Right atrium auricular region (tissue), 2 donors: ENCODE measurements at regions not wholly inside any gene's neighbourhood (a gene's known extent, or its start where the extent isn't known, plus 50 kb on each side); places are given as distances from the start of the nearest gene placed in this dataset.

Experiments
- DNase-seq: peaks from one replicate; pipeline ENCODE4 v3.0.0-alpha.2; 2019; ENCODE audit warnings: low spot score
- H3K27ac ChIP-seq, 2 donors: fragments of 200-600 bp; sonication (generic); 1 replicate in 1 of 2; 2 replicates in 1 of 2; pipeline ENCODE4 v1.5.1; 2016 to 2019
- H3K27me3 ChIP-seq, 2 donors: fragments of 200-600 bp; sonication (generic); one replicate each; pipeline versions ENCODE4 v1.5.1 to v1.6.0; 2017 to 2019
- H3K36me3 ChIP-seq: fragments of 200-600 bp; sonication (generic); one replicate; pipeline ENCODE4 v1.5.1; 2016
- H3K4me1 ChIP-seq, 2 donors: fragments of 200-600 bp; sonication (generic); one replicate each; pipeline versions ENCODE4 v1.5.1 to v1.6.0; 2017 to 2019
- H3K4me3 ChIP-seq, 2 donors: fragments of 200-600 bp; sonication (generic); 1 replicate in 1 of 2; 2 replicates in 1 of 2; pipeline ENCODE4 v1.5.1; 2017 to 2019; ENCODE audit warnings: mild to moderate bottlenecking in 1 of 2, moderate library complexity in 1 of 2
- H3K9me3 ChIP-seq, 2 donors: fragments of 200-600 bp; sonication (generic); one replicate each; pipeline ENCODE4 v1.5.1; 2019
- CTCF ChIP-seq, 2 donors: fragments of 200-600 bp; sonication (generic); IDR thresholded peaks; one replicate each; pipeline ENCODE4 v1.5.1; 2019; ENCODE audit warnings: antibody characterized with exemption in 2 of 2

- Histone ChIP-seq H3K4me3 (no peak overlapping the region), H3K27me3 (no peaks in the 10 kb centered on the region), H3K4me1 (no peaks in the 10 kb centered on the region), H3K27ac (no peak overlapping the region), H3K9me3 (no peaks in the 10 kb centered on the region), H3K36me3 (no peaks in the 10 kb centered on the region)
- DNase-seq: no peak
- TF ChIP-seq CTCF (IDR thresholded peaks at IDR 0.05): no peak
These were observed 92.7 kb downstream of the C12orf75 start for GRCh38 chr12:105423237-105423636.

DNA sequence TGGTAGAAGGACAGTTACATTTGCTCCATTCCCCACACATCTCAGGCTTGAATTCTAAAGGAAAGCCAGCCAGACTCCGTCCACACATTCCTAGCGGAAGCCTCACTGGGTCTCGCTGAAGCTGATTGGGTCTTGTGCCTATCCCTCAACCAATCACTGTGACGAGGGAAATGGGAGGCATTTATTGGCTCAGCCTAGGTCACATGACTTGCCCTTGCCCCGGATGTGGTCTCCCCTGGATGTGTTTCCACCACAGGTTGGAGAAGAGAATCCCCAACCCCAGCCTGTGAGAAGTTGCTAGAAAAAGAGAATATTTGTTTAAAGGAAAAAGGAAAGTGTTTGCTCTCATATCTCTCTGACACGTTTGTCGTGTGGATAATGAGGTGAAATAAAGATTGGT is 93.4 kb downstream of the C12orf75 start:
- Histone ChIP-seq H3K27me3 (no peaks in the 10 kb centered on the region), H3K9me3 (no peaks in the 10 kb centered on the region), H3K36me3 (no peaks in the 10 kb centered on the region), H3K27ac (no peak overlapping the region), H3K4me1 (no peaks in the 10 kb centered on the region), H3K4me3 (no peak overlapping the region)
- no peak for DNase-seq
- no peak for TF ChIP-seq CTCF (IDR thresholded peaks at IDR 0.05)

GRCh38 chr12:105425254-105426174 is 95.0 kb downstream of the C12orf75 start:
- Histone ChIP-seq H3K36me3 (no peaks in the 10 kb centered on the region), H3K4me3 (no peak overlapping the region), H3K9me3 (no peaks in the 10 kb centered on the region), H3K4me1 (no peaks in the 10 kb centered on the region), H3K27ac (no peak overlapping the region), H3K27me3 (no peaks in the 10 kb centered on the region)
- no peak for TF ChIP-seq CTCF (IDR thresholded peaks at IDR 0.05)
- DNase-seq: no peak

- Histone ChIP-seq H3K27ac (no peak overlapping the region), H3K4me3 (no peak overlapping the region), H3K27me3 (no peaks in the 10 kb centered on the region), H3K9me3 (no peaks in the 10 kb centered on the region), H3K36me3 (no peaks in the 10 kb centered on the region), H3K4me1 (no peaks in the 10 kb centered on the region)
- TF ChIP-seq CTCF (IDR thresholded peaks at IDR 0.05): no peak
- DNase-seq: no peak
These were observed 96.3 kb downstream of the C12orf75 start for GRCh38 chr12:105426766-105427165.

DNA sequence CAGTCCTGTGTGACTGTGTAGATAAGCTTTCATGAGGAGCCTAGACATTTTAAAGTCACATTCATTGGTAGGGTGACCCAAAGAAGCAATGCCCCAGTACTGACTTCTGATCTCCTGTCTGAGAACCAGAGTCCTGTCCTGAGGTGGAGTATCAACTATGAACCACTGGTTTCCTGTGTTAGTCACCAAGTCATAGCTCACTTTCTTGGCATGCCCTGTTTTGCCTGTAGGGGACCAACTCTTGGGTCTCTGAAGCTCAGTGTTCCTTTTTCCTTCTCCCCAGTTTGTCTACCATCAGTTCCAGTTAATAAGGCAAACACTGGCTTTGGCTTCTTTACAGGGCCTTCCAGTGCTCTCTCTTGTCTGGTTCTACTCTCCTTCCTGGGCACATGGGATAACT is 97.4 kb downstream of the C12orf75 start:
- TF ChIP-seq CTCF (IDR thresholded peaks at IDR 0.05): no peak
- no peak for DNase-seq
- Histone ChIP-seq H3K27ac (no peak overlapping the region), H3K4me1 (no peaks in the 10 kb centered on the region), H3K9me3 (no peaks in the 10 kb centered on the region), H3K4me3 (no peak overlapping the region), H3K36me3 (no peaks in the 10 kb centered on the region), H3K27me3 (no peaks in the 10 kb centered on the region)
